Hematopoietic multipotent progenitor cell treated with erythropoietin and hydrocortisone succinate and interleukin-3 and kit ligand, for 6 days (in vitro differentiated cells): ENCODE measurements at regions not wholly inside any gene's neighbourhood (a gene's known extent, or its start where the extent isn't known, plus 50 kb on each side); places are given as distances from the start of the nearest gene placed in this dataset.
"Not testable (repeated sequence)": the region's sequence is repeated elsewhere in the genome, so short reads cannot be mapped to it uniquely, and the experiment has no call there.

Experiments used
- DNase-seq: peaks from one replicate; pipeline ENCODE4 v3.0.0-alpha.2; 2015

DNA sequence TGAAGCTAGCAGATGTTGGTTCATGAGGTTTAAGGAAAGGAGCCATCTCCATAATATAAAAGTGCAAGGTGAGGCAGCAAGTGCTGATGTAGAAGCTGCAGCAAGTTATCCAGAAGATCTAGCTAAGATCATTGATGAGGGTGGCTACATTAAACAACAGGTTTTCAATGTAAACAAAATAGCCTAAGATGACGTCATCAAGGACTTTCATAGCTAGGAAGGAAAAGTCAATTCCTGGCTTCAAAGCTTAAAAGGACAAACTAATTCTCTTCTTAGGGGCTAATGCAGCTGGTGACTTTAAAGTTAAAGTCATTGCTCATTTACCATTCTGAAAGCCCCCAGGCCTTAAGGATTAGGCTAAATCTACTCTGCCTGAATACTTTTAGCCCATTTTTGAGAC, 141.9 kb downstream of the MID1IP1 start:
- DNase-seq = no peak

DNA sequence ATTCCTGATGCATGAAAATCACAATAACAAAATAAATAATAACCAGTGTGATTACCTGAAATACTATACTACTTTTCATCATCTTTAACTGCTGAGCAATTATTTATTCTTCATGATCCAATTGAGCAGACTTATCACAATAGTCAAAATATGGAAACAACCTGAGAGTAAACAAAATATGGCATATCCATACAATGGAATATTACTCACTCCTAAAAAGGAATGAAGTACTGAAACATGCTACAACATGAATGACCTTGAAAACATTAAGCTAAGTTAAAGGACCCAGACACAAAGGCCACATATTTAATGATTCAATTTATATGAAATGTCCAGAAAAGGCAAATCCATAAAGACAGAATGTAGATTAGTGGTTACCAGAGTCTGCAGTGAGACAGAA, 146.8 kb downstream of the MID1IP1 start:
- no peak for DNase-seq

DNA sequence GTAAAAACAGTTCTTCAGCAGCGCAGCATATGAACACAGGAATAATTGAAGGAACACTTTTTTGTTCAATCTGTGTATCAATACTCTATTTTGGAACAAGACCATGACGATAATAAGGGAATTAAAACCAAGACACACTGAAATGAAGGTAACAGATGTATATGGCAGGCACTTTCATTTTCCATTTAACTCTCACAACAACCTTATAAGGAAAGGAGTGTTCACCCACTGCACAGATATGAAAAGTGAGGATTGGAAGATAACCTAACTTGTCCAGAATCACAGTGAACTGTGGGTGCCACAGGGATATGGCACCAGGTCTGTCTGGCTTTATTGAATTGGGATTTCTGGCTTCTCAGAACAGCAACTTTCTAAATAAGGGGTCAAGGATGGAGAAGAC, 153.3 kb downstream of the MID1IP1 start:
- no peak for DNase-seq

DNA sequence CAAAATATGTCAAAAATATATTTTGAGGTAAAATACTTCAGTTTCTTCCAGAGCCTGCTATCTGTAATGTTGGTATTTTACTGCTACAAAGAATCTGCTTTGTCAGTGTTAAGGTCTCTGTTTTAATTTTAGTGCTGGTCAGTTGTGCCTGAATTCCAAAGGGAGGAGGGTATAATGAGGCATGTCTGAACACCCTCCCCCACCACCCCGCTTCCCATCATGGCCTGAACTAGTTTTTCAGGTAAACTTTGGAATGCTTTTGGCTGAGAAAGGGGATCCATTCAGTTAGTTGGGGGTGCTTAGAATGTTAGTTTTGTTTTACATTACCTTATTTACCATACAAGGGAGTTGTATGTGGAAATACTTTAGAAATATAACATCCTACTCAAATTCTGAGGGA, 158.5 kb downstream of the MID1IP1 start:
- no peak for DNase-seq

DNA sequence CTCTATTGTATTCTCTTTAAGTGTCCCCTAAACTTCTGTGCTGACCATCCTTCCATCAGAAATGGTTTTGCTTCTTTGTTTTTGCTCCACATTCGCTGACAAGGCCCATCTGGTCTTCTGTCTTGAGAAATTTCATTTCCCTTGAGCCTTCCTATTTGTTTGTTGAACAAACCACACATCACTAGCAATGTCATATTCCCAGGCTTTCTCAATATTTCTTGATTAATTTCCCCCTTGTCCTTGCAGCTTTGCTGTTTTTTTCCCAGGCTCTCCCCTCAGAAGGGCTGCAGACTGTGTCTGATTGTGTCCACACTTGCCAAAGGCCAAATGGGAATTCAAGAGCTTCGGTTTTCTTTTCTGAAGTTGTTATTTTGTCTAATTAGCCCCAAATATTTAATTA, 158.9 kb downstream of the MID1IP1 start:
- no peak for DNase-seq

DNA sequence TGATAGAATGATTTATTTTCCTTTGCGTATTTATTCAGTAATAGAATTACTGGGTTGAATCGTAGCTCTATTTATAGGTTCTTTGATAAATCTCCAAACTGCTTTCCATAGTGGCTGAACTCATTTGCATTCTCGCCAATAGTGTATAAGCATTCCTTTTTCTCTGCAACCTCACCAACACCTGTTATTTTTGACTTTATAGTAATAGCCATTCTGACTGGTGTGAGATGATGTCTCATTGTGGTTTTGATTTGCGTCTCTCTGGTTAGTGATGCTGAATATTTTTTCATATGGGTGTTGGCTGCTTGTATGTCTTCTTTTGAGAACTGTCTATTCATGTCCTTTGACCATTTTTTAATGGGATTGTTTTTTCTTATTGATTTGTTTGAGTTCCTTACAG, 160.7 kb downstream of the MID1IP1 start:
- DNase-seq = no peak

DNA sequence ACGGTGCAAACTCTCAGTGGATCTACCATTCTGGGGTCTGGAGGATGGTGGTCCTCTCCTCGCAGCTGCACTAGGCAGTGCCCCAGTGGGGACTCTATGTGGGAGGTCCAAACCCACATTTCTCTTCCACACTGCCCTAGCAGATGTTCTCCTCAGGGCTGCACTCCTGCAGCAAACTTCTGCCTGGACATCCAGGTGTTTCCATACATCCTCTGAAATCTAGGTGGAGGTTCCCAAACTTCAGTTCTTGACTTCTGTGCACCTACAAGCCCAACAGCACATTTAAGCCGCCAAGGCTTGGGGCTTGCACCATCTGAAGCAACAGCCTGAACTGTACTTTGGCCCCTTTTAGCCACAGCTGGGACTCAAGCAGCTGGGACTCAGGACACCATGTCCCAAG, 162.0 kb downstream of the MID1IP1 start:
- DNase-seq = not testable (repeated sequence)

DNA sequence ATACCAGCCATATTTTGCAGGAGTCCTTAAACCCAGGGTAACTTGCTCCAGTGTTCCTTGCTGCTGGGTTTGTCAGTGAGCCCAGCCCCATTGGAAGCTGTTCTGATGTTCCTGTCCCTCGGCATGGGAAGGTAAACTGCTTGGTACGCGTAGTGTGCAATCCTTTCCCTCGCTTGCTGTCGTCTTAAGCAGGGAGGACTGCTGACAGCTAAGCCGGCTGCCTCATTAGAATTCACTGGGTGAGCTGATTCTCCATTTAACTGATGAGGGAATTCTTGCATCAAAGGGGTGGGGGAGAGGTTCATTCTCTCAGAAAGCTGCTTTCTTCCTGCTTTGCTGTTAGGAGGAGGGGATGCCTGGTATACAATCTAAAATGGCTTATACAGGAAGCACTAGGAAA, 164.6 kb downstream of the MID1IP1 start:
- DNase-seq = no peak

DNA sequence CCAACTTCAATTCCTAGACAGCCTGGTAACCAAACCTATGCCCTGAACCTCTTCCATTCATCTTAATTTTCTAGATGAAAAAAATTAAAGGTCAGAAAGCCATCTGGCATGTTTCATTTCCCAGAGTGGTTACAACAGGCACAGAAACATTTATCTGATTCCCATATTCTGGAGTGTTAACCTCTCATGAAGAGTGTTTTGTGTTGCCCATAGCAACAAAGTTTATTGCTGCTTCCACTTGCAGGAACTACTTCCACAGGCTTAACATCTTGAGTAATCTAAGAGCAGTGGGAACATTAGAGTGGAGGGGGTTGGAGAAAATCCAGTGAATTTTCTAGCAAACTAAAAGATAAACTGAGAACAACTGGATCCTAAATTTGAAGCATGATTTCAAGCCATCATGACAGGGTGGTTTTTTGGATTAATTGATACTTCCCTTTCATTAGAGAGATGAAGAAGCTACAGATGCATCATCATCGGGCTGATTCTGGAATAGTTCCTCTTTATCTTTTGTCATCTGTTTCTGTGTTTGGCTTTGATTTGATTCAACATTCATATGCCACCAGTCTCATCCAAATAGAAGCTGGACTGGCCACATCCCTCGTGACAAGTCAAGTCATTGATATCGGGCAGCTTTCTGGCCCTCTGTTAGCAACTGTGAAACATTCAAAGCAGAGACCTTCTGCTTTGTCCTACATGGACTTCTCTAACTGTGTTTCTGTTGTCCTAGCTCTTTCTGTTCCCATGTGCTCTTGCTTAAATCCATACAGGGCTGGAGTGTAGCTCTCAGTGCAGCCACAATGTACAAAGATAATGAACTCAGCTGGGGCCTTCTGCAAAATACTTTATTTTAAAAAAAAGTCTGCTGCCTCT, 167.3 kb downstream of the MID1IP1 start:
- no peak for DNase-seq

DNA sequence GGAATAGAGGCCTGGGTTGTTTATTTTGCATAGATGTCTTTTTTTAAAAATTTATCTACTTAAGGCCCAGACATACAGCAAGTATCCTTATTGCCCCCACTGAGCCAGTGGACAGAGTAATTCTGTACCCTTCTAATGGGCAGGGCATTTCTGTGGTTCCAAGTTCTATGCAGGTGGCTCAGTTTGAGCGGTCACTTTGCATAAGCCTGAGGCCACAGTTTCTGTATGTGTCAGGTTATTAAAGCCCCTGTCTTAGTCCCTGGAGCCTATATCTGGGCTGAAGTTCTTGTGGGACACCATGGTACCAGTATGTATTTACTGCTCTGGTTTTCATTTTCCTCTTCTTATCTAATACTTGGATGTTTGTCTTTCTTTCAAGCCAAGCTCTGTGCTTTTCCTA, 168.8 kb downstream of the MID1IP1 start:
- no peak for DNase-seq

DNA sequence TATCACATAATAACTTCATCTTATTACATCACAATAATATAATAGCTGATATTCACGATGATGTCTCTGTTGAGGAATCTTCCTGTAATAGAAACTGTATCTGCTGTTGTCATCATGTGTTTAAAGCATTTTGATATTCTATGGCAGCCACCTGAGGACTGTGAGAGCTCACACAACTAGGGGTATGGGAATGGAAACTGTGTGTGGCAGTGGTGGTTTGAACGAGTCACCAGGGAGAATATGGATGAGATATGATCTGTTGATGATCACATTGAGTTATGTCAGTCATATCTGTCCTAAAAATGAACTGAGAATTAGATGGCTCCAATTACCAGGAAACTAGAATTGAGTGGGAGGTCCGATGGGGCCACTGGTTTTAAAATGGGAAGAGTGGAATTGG, 169.6 kb downstream of the MID1IP1 start:
- DNase-seq = no peak

DNA sequence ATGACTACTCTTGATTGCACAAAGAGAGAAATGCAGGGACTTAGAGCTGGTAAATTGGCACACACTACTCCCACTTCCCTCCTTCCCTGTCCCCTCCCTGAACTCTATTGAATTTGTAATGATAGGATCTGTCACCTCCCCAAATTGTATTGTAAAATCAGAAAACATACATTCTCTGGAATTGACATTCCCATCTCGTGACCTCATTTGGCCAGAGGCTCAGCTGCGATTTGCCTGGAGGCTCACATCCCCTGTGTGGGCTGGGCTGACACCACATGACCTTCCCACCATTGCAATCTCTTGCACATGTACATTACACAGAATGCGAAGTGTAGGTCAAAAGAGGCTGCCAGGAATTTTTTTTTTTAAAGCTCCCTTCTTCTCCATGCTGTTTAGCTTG, 172.1 kb downstream of the MID1IP1 start:
- no peak for DNase-seq

DNA sequence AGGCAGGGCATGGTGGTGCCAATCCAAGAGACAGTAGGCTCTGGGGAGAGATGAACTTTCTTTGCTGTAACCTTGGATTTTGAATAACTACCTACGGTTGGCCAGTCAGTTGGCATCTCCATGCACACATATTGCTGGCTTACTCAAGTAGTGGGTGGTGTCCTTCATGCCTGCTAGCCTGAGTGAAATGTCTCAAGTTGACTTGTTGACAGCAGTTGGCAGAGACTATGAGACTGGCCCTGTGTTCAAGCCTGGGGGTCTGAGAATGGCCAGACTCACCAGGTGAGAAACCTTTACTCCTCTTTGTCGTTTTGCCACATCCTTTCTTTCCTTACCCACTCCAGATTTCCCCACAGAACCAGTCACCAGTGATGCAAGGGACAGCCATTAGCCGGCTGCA, 173.3 kb downstream of the MID1IP1 start:
- no peak for DNase-seq

DNA sequence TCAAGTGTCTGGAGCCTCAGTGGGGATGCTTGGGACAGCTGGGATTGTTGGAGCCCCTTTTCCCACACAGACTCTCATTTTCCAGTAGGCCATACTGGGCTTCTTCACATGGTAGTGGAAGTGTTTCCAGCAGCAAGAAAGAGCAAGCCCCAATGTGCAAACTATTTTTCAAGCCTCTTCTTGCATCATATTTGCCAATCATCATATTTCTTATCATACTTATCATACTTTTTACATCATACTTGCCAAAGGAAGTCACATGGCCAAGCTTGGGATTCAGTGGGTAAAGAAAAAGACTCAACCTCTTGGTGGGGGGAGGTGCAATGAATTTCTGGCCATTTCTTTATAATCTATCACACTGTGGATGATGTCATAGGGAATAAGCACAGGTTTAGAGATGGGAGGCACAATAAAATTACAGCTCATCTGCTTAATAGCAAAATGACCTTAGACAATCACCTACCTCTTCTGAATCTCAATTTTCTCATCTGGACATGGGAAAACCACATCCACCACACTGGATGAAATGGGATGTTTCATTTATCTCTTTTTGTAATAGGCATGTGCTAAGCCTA, 174.2 kb downstream of the MID1IP1 start:
- DNase-seq = peak; percentile 25

DNA sequence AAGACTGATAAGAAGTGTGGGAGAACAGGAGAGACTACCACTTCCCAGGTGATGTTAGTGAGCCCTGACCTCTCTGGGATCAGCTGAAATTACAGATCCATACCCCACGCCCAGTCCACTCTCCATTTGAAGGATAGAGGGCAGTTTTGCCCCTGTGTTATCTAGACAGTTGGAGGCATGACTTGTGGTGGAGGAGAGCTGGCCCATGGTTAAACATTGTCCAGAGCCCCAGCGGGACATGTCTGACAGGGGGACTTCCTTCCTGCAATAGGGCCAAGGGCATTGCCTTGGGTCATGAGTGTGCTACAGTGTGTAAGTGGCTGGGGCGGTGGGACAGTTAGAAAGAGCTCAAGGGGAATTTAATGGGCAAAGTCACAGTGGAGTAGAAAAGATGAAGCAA, 181.1 kb downstream of the MID1IP1 start:
- no peak for DNase-seq

DNA sequence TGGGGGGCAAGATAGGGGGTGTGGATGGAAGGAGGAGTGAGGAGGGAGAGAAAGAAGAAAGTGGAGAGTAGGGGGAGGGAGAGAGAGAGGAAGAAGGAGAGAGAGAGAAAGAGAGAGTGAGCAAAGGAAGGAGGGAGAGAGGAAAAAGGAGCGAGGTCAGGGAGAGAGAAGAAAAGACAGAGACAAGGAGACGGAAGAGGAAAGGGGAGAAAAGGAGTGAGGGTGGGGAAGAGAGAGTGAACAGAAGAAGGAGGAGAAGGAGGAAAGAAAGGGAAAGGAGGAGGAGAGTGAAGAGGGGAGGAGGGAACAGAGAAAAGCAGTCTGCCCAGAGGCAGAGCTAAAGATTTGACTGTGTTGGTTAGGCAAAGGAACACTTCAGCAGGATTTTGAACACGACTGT, 181.6 kb downstream of the MID1IP1 start:
- no peak for DNase-seq

DNA sequence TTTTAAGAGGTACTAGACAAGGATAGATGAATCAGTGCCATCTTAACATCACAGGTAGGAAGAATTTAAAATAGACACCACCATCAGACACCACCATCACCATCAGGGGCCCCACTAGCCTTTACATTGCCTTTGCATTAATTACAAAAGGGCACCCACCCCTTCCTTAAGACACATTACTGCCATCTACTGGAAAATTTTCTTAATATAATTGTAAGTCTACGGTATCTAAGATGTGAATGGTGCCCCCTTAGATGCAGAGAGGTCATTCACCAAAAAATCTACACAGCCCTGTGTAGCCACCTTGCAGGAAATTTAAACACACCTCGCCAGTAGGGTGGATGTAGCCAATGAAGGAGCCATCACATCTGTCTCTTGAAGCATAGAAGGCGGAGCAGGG, 184.1 kb downstream of the MID1IP1 start:
- DNase-seq = peak; percentile 78

DNA sequence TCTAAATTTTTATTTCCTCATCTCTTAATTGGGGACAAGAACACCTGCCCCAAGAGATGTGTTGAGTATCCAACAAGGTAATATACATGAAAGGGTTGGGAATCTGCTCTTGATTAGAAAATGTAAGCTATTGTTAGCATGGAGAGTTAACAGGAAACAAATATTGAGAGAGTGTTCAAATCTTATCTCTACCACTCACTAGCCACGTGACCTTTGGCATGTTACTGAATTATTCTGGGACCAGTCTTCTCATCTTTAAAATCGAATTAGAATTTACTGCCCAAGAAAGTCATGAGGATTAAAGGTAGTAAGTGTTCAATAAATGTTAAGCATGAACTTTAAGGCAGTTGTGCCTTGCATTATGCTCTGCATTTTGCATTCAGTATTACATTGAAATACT, 184.7 kb downstream of the MID1IP1 start:
- peak; percentile 5 for DNase-seq

DNA sequence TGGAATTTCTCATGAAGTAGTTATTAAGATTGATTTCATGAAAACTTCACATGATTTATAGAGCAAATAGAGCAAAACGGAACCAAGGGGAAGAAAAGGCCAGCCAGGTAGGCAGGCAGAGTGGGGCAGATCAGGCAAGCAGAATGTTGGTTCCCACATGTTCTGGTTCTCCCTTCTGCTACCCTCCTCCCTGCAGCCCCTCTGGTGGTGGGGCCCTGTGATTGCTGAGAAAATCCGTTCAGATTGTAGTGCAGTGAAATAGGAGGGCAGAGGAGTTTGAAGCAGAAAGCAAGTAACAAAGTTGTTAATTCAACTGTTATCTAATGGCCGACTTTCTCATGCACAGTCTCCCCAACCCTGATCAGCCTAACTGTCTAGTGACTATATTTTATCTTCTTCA, 185.3 kb downstream of the MID1IP1 start:
- peak; percentile 12 for DNase-seq

DNA sequence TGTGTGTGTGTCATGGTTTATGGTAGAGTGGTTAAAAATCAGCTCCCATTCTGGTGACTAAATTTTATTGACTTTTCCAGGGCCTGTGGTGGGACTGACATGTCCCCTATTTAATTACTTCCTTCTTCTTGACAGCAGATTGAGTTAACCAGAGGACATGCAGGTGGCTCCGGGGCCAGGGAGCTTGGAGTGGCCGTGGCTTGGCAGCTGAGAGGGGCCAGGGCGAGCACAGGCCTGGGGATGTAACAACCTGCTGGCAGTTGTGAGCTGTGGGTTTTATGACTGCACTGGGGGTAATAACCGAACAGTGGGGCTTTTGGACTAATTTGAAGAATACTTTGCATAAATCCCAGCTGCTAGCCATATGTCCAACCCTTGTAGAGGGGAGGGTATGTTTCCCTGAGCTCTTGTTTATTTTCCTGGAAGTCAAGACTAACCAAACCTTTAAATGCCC, 186.0 kb downstream of the MID1IP1 start:
- DNase-seq = peak; percentile 7

DNA sequence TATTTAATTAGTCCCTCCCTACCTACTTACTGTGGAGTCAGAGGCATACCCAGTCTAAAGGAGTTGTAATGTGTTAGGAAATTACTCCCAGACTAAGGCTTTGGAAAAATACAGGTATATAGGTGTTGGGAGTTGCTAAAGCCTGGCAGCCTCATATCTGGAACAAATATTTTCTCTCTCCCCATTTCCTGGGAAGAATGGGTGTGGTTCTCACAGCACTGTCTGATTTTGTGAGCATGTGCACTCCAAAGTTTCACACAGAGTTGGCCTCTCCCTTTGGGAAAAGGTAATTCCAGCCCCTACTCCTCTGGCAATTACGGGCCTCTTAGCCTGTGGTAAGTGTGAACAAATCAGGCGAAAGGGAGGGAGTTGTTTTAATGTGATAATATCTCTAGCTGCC, 187.0 kb downstream of the MID1IP1 start:
- peak; percentile 7 for DNase-seq

DNA sequence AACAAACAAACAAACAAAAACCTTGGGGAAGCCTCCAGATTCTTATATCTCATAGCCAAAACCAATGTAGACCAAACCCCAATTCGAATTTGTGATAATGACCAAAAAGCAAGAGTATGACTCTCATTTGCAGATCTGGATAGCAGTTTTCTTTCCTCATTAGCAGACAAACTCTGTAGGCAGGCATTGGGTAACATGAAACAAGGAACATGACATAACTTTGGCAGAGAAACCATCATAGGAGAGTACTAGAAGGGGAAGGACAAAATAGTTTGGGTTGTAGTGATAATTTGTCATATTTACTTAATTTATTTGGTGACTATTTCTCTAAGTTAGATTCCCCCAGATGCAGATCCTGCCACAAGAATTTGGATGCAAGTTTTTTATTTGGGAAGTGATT, 187.8 kb downstream of the MID1IP1 start:
- DNase-seq = peak; percentile 22

DNA sequence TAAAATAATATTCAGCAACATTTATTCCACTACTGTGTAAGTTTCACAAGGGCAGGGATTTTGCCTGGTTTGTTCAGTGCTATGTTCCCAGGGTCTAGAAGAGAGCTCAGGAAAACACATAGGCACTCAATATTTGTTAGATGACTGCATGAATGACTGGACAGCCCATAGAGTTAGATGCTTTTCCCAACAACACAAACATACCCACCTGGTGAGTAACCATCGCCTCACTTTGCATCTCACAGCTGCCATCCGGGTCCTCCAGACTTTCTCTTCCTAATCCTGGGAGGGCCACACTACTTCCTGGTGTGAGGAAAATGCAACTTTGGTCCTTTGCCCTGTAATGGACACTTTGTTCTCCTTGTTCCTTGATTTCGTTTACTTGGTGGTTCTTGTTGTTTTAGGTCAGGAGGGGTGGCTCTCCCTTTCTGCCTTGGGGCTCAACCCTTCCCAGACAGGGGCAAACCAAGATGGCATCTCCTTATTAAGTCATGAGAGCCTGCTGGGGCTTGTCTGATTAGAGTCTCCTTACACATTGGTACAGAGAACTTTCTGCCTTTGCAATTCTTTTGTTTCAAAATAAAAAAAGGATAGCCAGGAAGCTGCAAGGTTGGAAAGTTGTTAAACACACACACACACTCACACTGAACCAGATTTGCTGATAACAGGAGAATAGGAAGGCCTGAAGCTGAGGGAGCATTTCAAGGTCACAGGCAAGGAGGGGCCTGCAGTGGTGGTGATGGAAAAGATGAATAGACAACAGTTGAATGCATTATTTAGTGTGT, 190.6 kb downstream of the MID1IP1 start:
- DNase-seq = no peak
